ENCODE measurements at regions not wholly inside any gene's neighbourhood (a gene's known extent, or its start where the extent isn't known, plus 50 kb on each side); places are given as distances from the start of the nearest gene placed in this dataset.

DNA sequence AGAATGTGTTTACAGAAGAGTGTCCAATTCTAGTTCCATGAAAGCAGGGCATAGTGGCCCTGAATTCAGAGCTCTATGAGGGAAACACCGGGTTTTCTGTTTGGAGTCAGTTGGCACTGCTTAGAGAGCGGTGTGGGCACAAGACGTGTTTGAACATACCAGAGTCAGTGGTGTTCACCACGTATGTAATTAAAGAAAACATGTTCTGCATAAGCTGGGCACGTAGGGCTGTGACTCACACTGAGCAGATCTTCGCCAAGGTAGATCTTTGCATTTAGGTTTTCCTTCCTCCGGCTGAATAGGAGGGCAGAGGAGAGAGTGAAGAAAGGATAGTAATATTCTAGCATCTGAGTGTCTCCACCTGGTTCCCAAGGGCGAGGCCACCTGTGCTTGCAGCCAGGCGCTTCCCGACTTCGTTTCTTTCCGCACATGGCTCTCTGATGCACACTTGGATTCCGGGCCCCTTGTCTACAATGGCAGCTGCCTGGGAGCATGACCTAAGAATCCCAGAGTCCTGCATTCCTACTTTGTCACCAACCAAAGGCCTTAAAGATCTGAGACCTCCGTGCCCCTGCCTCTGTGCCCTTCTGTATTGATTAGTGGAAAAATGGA is 136.2 kb downstream of the ERMARD start:
- no peak overlapping the region for H3K27ac ChIP-seq
- TF ChIP-seq, protein P1, sequence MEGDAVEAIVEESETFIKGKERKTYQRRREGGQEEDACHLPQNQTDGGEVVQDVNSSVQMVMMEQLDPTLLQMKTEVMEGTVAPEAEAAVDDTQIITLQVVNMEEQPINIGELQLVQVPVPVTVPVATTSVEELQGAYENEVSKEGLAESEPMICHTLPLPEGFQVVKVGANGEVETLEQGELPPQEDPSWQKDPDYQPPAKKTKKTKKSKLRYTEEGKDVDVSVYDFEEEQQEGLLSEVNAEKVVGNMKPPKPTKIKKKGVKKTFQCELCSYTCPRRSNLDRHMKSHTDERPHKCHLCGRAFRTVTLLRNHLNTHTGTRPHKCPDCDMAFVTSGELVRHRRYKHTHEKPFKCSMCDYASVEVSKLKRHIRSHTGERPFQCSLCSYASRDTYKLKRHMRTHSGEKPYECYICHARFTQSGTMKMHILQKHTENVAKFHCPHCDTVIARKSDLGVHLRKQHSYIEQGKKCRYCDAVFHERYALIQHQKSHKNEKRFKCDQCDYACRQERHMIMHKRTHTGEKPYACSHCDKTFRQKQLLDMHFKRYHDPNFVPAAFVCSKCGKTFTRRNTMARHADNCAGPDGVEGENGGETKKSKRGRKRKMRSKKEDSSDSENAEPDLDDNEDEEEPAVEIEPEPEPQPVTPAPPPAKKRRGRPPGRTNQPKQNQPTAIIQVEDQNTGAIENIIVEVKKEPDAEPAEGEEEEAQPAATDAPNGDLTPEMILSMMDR (conservative IDR thresholded peaks at IDR 0.05): no peak

GRCh38 chr6:169886631-169887227 is 135.3 kb downstream of the ERMARD start:
- TF ChIP-seq, protein P1 (conservative IDR thresholded peaks at IDR 0.05): no peak
- no peak overlapping the region for H3K27ac ChIP-seq

DNA sequence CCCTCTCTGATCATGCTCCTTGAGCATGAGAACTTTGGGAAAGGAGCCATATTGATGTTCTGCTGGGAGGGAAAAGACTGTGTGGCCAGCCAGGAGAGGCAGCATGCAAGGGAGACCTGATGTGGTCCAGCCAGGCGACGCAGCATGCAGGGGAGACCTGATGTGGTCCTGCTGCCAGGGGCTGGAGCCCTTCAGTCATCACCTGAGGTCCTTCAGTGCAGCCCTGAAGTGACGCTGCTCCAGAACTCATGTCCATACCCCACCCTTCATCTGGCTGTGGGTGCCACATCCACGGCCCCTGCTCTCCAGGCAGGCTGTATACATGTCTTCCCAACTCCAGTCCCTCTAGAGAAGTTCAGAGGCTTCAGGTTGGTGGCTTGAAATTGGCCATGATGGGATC is 134.4 kb downstream of the ERMARD start:
- TF ChIP-seq, protein P1 (conservative IDR thresholded peaks at IDR 0.05): no peak
- H3K27ac ChIP-seq: no peak overlapping the region

DNA sequence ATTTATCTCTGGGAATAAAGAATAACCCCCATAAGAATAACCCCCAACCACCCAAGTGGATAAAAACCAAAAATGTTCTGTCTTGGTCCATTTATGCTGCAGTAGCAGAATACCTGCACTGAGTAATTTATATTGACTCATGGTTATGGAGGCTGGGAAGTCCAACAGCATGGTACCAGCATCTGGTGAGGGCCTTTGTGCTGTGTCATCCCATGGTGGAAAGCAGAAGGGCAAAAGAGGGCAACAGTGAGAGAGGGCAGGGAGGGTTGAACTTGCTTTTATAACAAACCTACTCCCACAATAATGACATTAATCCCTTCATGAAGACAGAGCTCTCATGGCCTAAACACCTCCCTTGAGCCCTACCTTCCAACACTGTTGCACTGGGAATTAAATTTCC is 133.7 kb downstream of the ERMARD start:
- TF ChIP-seq, protein P1 (conservative IDR thresholded peaks at IDR 0.05): no peak

GRCh38 chr6:169884158-169884557 is 132.7 kb downstream of the ERMARD start:
- TF ChIP-seq, protein P1 (conservative IDR thresholded peaks at IDR 0.05): no peak

More for the DNA sequence above, 133.7 kb downstream of the ERMARD start:
- H3K27ac ChIP-seq: no peak overlapping the region

DNA sequence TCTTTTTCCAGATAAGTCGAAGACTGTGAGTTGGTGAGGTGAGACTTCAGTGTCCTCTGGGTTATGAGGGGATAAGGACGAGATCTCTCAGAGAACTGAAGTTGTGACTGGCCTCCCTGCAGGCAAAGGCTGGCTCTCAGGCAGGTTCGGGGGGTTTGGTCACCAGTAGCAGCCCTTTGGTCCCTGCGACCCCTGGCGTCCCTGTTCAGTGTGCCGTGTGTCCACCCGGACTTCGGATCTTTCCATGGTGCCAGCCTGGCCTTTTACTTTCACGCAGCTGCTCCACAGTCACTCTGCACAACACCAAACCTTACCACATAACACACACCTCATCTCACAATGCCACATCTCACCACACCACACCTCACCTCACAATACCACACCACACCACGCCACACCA is 131.9 kb downstream of the ERMARD start:
- no peak overlapping the region for H3K27ac ChIP-seq
- TF ChIP-seq, protein P1 (conservative IDR thresholded peaks at IDR 0.05): no peak

More at GRCh38 chr6:169884158-169884557, 132.7 kb downstream of the ERMARD start:
- no peak overlapping the region for H3K27ac ChIP-seq

- H3K27ac ChIP-seq: no peak overlapping the region
- TF ChIP-seq, protein P1 (conservative IDR thresholded peaks at IDR 0.05): no peak
Measured at GRCh38 chr6:169881976-169882375, 130.6 kb downstream of the ERMARD start.
